ENCODE measurements at regions not wholly inside any gene's neighbourhood (a gene's known extent, or its start where the extent isn't known, plus 50 kb on each side); places are given as distances from the start of the nearest gene placed in this dataset.

- DNase-seq (ENCODE audit: low read depth in 2 of 2) = no peak
- Histone ChIP-seq H3K9ac (ENCODE audit: insufficient read depth, low read length) (no peak overlapping the region), H3K27ac (ENCODE audit: insufficient read depth, low read length) (no peak overlapping the region), H3K4me3 (replicated peaks in 1 of 4; ENCODE audit: control extremely low read depth in 1 of 4, insufficient read depth in 1 of 4, low read depth in 3 of 4, low read length in 4 of 4) (no peak overlapping the region), H3K36me3 (ENCODE audit: control insufficient read depth, insufficient read depth, low read length) (no peaks in the 10 kb centered on the region), H2AFZ (ENCODE audit: low read length) (no peak overlapping the region), H3K27me3 (ENCODE audit: control insufficient read depth, insufficient read depth, low read length) (no peaks in the 10 kb centered on the region), H3K9me3 (ENCODE audit: control insufficient read depth, insufficient read depth, low read depth, low read length) (no peaks in the 10 kb centered on the region), H3K79me2 (ENCODE audit: control insufficient read depth, insufficient read depth, low read length) (no peaks in the 10 kb centered on the region), H4K20me1 (ENCODE audit: control insufficient read depth, extremely low read depth, insufficient read depth, low read length) (no peaks in the 10 kb centered on the region), H3K4me1 (ENCODE audit: control insufficient read depth, extremely low read depth, insufficient read depth, low read length) (peaks cover 5% of the 10 kb centered on the region), H3K4me2 (ENCODE audit: extremely low read depth, insufficient read depth, low read length) (no peak overlapping the region)
- TF ChIP-seq CTCF (conservative IDR thresholded peaks at IDR 0.05 in 1 of 2, IDR thresholded peaks at IDR 0.05 in 1 of 2; ENCODE audit: low read depth in 1 of 2, low read length in 2 of 2) = no peak
- TF ChIP-seq EZH2 (IDR thresholded peaks at IDR 0.05; ENCODE audit: low read length, missing control alignments) = no peak
Observed at GRCh38 chr1:184237588-184237987, 149.2 kb upstream of the C1orf21 start.

- Histone ChIP-seq H3K4me3 (replicated peaks in 1 of 4; ENCODE audit: control extremely low read depth in 1 of 4, insufficient read depth in 1 of 4, low read depth in 3 of 4, low read length in 4 of 4) (no peak overlapping the region), H3K36me3 (ENCODE audit: control insufficient read depth, insufficient read depth, low read length) (no peaks in the 10 kb centered on the region)
- no peak for DNase-seq (ENCODE audit: low read depth in 2 of 2)
Observed at GRCh38 chr1:184241446-184241845, 145.4 kb upstream of the C1orf21 start.

GRCh38 chr1:184242507-184242943, 144.3 kb upstream of the C1orf21 start:
- Histone ChIP-seq H3K9ac (ENCODE audit: insufficient read depth, low read length) (no peak overlapping the region), H3K36me3 (ENCODE audit: control insufficient read depth, insufficient read depth, low read length) (no peaks in the 10 kb centered on the region), H2AFZ (ENCODE audit: low read length) (no peak overlapping the region), H3K4me1 (ENCODE audit: control insufficient read depth, extremely low read depth, insufficient read depth, low read length) (peaks cover 5% of the 10 kb centered on the region), H3K9me3 (ENCODE audit: control insufficient read depth, insufficient read depth, low read depth, low read length) (no peaks in the 10 kb centered on the region), H3K79me2 (ENCODE audit: control insufficient read depth, insufficient read depth, low read length) (no peaks in the 10 kb centered on the region), H4K20me1 (ENCODE audit: control insufficient read depth, extremely low read depth, insufficient read depth, low read length) (no peaks in the 10 kb centered on the region), H3K27ac (ENCODE audit: insufficient read depth, low read length) (no peak overlapping the region), H3K27me3 (ENCODE audit: control insufficient read depth, insufficient read depth, low read length) (no peaks in the 10 kb centered on the region), H3K4me3 (replicated peaks in 1 of 4; ENCODE audit: control extremely low read depth in 1 of 4, insufficient read depth in 1 of 4, low read depth in 3 of 4, low read length in 4 of 4) (no peak overlapping the region), H3K4me2 (ENCODE audit: extremely low read depth, insufficient read depth, low read length) (no peak overlapping the region)
- no peak for TF ChIP-seq CTCF (conservative IDR thresholded peaks at IDR 0.05 in 1 of 2, IDR thresholded peaks at IDR 0.05 in 1 of 2; ENCODE audit: low read depth in 1 of 2, low read length in 2 of 2)
- DNase-seq (ENCODE audit: low read depth in 2 of 2) = peak; percentile 71 to 87

More at GRCh38 chr1:184241446-184241845, 145.4 kb upstream of the C1orf21 start:
- Histone ChIP-seq H3K27me3 (ENCODE audit: control insufficient read depth, insufficient read depth, low read length) (no peaks in the 10 kb centered on the region), H3K27ac (ENCODE audit: insufficient read depth, low read length) (no peak overlapping the region), H3K79me2 (ENCODE audit: control insufficient read depth, insufficient read depth, low read length) (no peaks in the 10 kb centered on the region), H3K4me1 (ENCODE audit: control insufficient read depth, extremely low read depth, insufficient read depth, low read length) (peaks cover 5% of the 10 kb centered on the region), H3K9ac (ENCODE audit: insufficient read depth, low read length) (no peak overlapping the region), H2AFZ (ENCODE audit: low read length) (no peak overlapping the region), H3K4me2 (ENCODE audit: extremely low read depth, insufficient read depth, low read length) (no peak overlapping the region), H4K20me1 (ENCODE audit: control insufficient read depth, extremely low read depth, insufficient read depth, low read length) (no peaks in the 10 kb centered on the region), H3K9me3 (ENCODE audit: control insufficient read depth, insufficient read depth, low read depth, low read length) (no peaks in the 10 kb centered on the region)
- TF ChIP-seq CTCF (conservative IDR thresholded peaks at IDR 0.05 in 1 of 2, IDR thresholded peaks at IDR 0.05 in 1 of 2; ENCODE audit: low read depth in 1 of 2, low read length in 2 of 2) (no peak), EZH2 (IDR thresholded peaks at IDR 0.05; ENCODE audit: low read length, missing control alignments) (no peak)

Measured in fibroblast of lung (primary cell).